IPS-18c (cell line): ENCODE measurements at regions not wholly inside any gene's neighbourhood (a gene's known extent, or its start where the extent isn't known, plus 50 kb on each side); places are given as distances from the start of the nearest gene placed in this dataset.
"Not testable (repeated sequence)": the region's sequence is repeated elsewhere in the genome, so short reads cannot be mapped to it uniquely, and the experiment has no call there.

Experiments
- H3K4me3 ChIP-seq: 2 replicates; pipeline ENCODE4 v1.7.0; 2013; ENCODE audit warnings: low read depth, mild to moderate bottlenecking, low read length, moderate library complexity; ENCODE audit not compliant: insufficient read depth
- H3K9me3 ChIP-seq: one replicate; pipeline ENCODE4 v1.6.1; 2013; ENCODE audit warnings: mild to moderate bottlenecking, low read length, moderate library complexity; ENCODE audit not compliant: control insufficient read depth, insufficient read depth

GRCh38 chr19:33963514-33963913 is 166.8 kb downstream of the KCTD15 start:
- H3K4me3 ChIP-seq, result no peak overlapping the region
- H3K9me3 ChIP-seq, result no peaks in the 10 kb centered on the region

GRCh38 chr19:33971073-33971472 is 174.4 kb downstream of the KCTD15 start:
- no peaks in the 10 kb centered on the region for H3K9me3 ChIP-seq
- no peak overlapping the region for H3K4me3 ChIP-seq

GRCh38 chr19:33977756-33978685 is 181.4 kb downstream of the KCTD15 start:
- no peak overlapping the region for H3K4me3 ChIP-seq
- H3K9me3 ChIP-seq, result no peaks in the 10 kb centered on the region

- H3K4me3 ChIP-seq, result no peak overlapping the region
Observed at GRCh38 chr19:33982706-33983105, 186.0 kb downstream of the KCTD15 start.

GRCh38 chr19:33988601-33989000 is 183.7 kb upstream of the LSM14A start:
- H3K4me3 ChIP-seq, result no peak overlapping the region
- H3K9me3 ChIP-seq, result no peaks in the 10 kb centered on the region

More at GRCh38 chr19:33982706-33983105, 186.0 kb downstream of the KCTD15 start:
- H3K9me3 ChIP-seq, result no peaks in the 10 kb centered on the region

- no peak overlapping the region for H3K4me3 ChIP-seq
Observed at GRCh38 chr19:33997690-33998089, 174.6 kb upstream of the LSM14A start.

GRCh38 chr19:33998302-33998701 is 174.0 kb upstream of the LSM14A start:
- H3K9me3 ChIP-seq, result no peaks in the 10 kb centered on the region
- H3K4me3 ChIP-seq, result no peak overlapping the region

More at GRCh38 chr19:33997690-33998089, 174.6 kb upstream of the LSM14A start:
- H3K9me3 ChIP-seq, result no peaks in the 10 kb centered on the region

- no peak overlapping the region for H3K4me3 ChIP-seq
- H3K9me3 ChIP-seq, result no peaks in the 10 kb centered on the region
Observed at GRCh38 chr19:33998739-33999345, 173.5 kb upstream of the LSM14A start.

GRCh38 chr19:34017024-34017423 is 155.3 kb upstream of the LSM14A start:
- no peaks in the 10 kb centered on the region for H3K9me3 ChIP-seq
- H3K4me3 ChIP-seq, result no peak overlapping the region

GRCh38 chr19:34017601-34018000 is 154.7 kb upstream of the LSM14A start:
- Histone ChIP-seq H3K4me3 (no peak overlapping the region), H3K9me3 (no peaks in the 10 kb centered on the region)

- Histone ChIP-seq H3K9me3 (no peaks in the 10 kb centered on the region), H3K4me3 (no peak overlapping the region)
Observed at GRCh38 chr19:34018546-34018945, 153.8 kb upstream of the LSM14A start.

- Histone ChIP-seq H3K4me3 (no peak overlapping the region), H3K9me3 (no peaks in the 10 kb centered on the region)
Observed at GRCh38 chr19:34023381-34023780, 148.9 kb upstream of the LSM14A start.

- H3K9me3 ChIP-seq, result no peaks in the 10 kb centered on the region
Observed at GRCh38 chr19:34033880-34034279, 138.4 kb upstream of the LSM14A start.

GRCh38 chr19:34034318-34034846 is 137.9 kb upstream of the LSM14A start:
- Histone ChIP-seq H3K4me3 (no peak overlapping the region), H3K9me3 (no peaks in the 10 kb centered on the region)

More at GRCh38 chr19:34033880-34034279, 138.4 kb upstream of the LSM14A start:
- no peak overlapping the region for H3K4me3 ChIP-seq

- Histone ChIP-seq H3K4me3 (no peak overlapping the region), H3K9me3 (no peaks in the 10 kb centered on the region)
Observed at GRCh38 chr19:34041925-34042521, 130.3 kb upstream of the LSM14A start.

- Histone ChIP-seq H3K9me3 (no peaks in the 10 kb centered on the region), H3K4me3 (no peak overlapping the region)
Observed at GRCh38 chr19:34044021-34044420, 128.3 kb upstream of the LSM14A start.

GRCh38 chr19:34049944-34050343 is 122.4 kb upstream of the LSM14A start:
- Histone ChIP-seq H3K9me3 (no peaks in the 10 kb centered on the region), H3K4me3 (no peak overlapping the region)

- H3K4me3 ChIP-seq, H3K9me3 ChIP-seq: not testable (repeated sequence)
Observed at GRCh38 chr19:34050430-34050829, 121.9 kb upstream of the LSM14A start.
